ENCODE measurements at regions not wholly inside any gene's neighbourhood (a gene's known extent, or its start where the extent isn't known, plus 50 kb on each side); places are given as distances from the start of the nearest gene placed in this dataset.
"Not testable (repeated sequence)": the region's sequence is repeated elsewhere in the genome, so short reads cannot be mapped to it uniquely, and the experiment has no call there.

GRCh38 chr6:126880964-126881363 is 237.5 kb upstream of the RSPO3 start:
- 80 to 92% methylated on average over 3 of the region's 3 CpGs for WGBS, 2 donors
- Histone ChIP-seq H3K4me1 (no peaks in the 10 kb centered on the region), H3K27me3 (no peaks in the 10 kb centered on the region), H3K4me3 (replicated peaks in 1 of 3) (no peak overlapping the region), H3K36me3 (no peaks in the 10 kb centered on the region), H3K27ac (no peak overlapping the region), H3K9me3 (no peaks in the 10 kb centered on the region)
- DNase-seq = no peak
- no peak for TF ChIP-seq POLR2A (IDR thresholded peaks at IDR 0.05)
- no peak for TF ChIP-seq CTCF (IDR thresholded peaks at IDR 0.05)
- intact Hi-C loops (cut with DNase I) = no loop called here

- Histone ChIP-seq H3K4me1 (no peaks in the 10 kb centered on the region), H3K27me3 (no peaks in the 10 kb centered on the region), H3K27ac (no peak overlapping the region), H3K36me3 (no peaks in the 10 kb centered on the region), H3K9me3 (no peaks in the 10 kb centered on the region), H3K4me3 (replicated peaks in 1 of 3) (no peak overlapping the region)
- WGBS, 2 donors = 90 to 100% methylated on average over 1 of the region's 1 CpG
- DNase-seq = no peak
- TF ChIP-seq CTCF (IDR thresholded peaks at IDR 0.05) (no peak), POLR2A (IDR thresholded peaks at IDR 0.05) (no peak)
- intact Hi-C loops (cut with DNase I) = no loop called here
These were observed 232.4 kb upstream of the RSPO3 start for GRCh38 chr6:126886106-126886505.

GRCh38 chr6:126888727-126889725 is 229.4 kb upstream of the RSPO3 start:
- no peak overlapping the region for H3K4me3 ChIP-seq (replicated peaks in 1 of 3)
- no peaks in the 10 kb centered on the region for H3K36me3 ChIP-seq
- no peaks in the 10 kb centered on the region for H3K4me1 ChIP-seq
- DNase-seq = no peak
- intact Hi-C loops (cut with DNase I) = no loop called here
- TF ChIP-seq CTCF (IDR thresholded peaks at IDR 0.05) (no peak), POLR2A (IDR thresholded peaks at IDR 0.05) (no peak)
- no peaks in the 10 kb centered on the region for H3K27me3 ChIP-seq
- no peaks in the 10 kb centered on the region for H3K9me3 ChIP-seq
- 77 to 80% methylated on average over 5 of the region's 5 CpGs for WGBS, 2 donors
- H3K27ac ChIP-seq = no peak overlapping the region

- TF ChIP-seq CTCF (IDR thresholded peaks at IDR 0.05) = no peak
- TF ChIP-seq POLR2A (IDR thresholded peaks at IDR 0.05) = no peak
- no peaks in the 10 kb centered on the region for H3K9me3 ChIP-seq
These were observed 228.4 kb upstream of the RSPO3 start for GRCh38 chr6:126890055-126890454.

GRCh38 chr6:126891158-126891557 is 227.3 kb upstream of the RSPO3 start:
- H3K36me3 ChIP-seq = no peaks in the 10 kb centered on the region
- no peaks in the 10 kb centered on the region for H3K27me3 ChIP-seq
- intact Hi-C loops (cut with DNase I) = no loop called here
- no peaks in the 10 kb centered on the region for H3K4me1 ChIP-seq
- H3K9me3 ChIP-seq = no peaks in the 10 kb centered on the region
- TF ChIP-seq CTCF (IDR thresholded peaks at IDR 0.05) (no peak), POLR2A (IDR thresholded peaks at IDR 0.05) (no peak)
- no peak overlapping the region for H3K4me3 ChIP-seq (replicated peaks in 1 of 3)
- DNase-seq = no peak
- H3K27ac ChIP-seq = no peak overlapping the region
- WGBS, 2 donors = 75 to 88% methylated on average over 1 of the region's 1 CpG

More at GRCh38 chr6:126890055-126890454, 228.4 kb upstream of the RSPO3 start:
- no peak overlapping the region for H3K27ac ChIP-seq
- no peaks in the 10 kb centered on the region for H3K27me3 ChIP-seq
- no peaks in the 10 kb centered on the region for H3K36me3 ChIP-seq
- no peak overlapping the region for H3K4me3 ChIP-seq (replicated peaks in 1 of 3)
- WGBS, 2 donors = 91% methylated on average over 2 of the region's 2 CpGs
- intact Hi-C loops (cut with DNase I) = no loop called here
- H3K4me1 ChIP-seq = no peaks in the 10 kb centered on the region
- DNase-seq = peak; percentile 4 to 6

- H3K9me3 ChIP-seq; H3K27me3 ChIP-seq; H3K36me3 ChIP-seq; DNase-seq; intact Hi-C loops (cut with DNase I); H3K4me1 ChIP-seq; H3K4me3 ChIP-seq (replicated peaks in 1 of 3); H3K27ac ChIP-seq: not testable (repeated sequence)
- 76 to 80% methylated on average over 5 of the region's 5 CpGs for WGBS, 2 donors
These were observed 225.6 kb upstream of the RSPO3 start for GRCh38 chr6:126892869-126893268.

Data from thyroid gland (tissue), 4 donors.